Vagina (tissue), 2 donors: ENCODE measurements at regions not wholly inside any gene's neighbourhood (a gene's known extent, or its start where the extent isn't known, plus 50 kb on each side); places are given as distances from the start of the nearest gene placed in this dataset.

ENCODE experiments used
- POLR2A ChIP-seq, 2 donors: fragments of 450-650 bp; IDR thresholded peaks; one replicate each; pipeline ENCODE4 v1.6.1; 2017; ENCODE audit warnings: antibody characterized with exemption in 2 of 2, mild to moderate bottlenecking in 2 of 2, moderate library complexity in 2 of 2
- TF ChIP-seq, protein P1 (sequence below), 3 experiments: fragments of 450-650 bp in 2 of 3; fragments of 200-600 bp in 1 of 3; sonication (generic) in 1 of 3; IDR thresholded peaks; one replicate each; pipeline ENCODE4 v1.5.1; 2017 to 2019; ENCODE audit warnings: antibody characterized with exemption in 3 of 3, mild to moderate bottlenecking in 2 of 3, moderate library complexity in 2 of 3

DNA sequence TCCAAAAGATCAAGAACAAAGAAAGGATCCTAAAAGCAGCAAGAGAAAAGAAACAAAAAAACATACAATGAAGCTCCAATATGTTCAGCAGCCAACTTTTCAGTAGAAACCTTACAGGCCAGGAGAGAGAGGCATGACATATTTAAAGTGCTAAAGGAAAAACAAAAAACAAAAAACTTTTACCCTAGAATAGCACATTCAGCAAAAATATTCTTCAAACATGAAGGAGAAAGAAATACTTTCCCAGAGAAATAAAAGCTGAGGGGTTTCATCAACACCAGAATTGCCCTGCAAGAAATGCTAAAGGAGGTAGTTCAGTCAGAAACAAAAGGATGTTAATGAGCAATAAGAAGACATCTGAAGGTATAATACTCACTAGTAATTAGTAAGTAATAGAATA, 753.5 kb upstream of the POT1 start:
- TF ChIP-seq, protein P1, sequence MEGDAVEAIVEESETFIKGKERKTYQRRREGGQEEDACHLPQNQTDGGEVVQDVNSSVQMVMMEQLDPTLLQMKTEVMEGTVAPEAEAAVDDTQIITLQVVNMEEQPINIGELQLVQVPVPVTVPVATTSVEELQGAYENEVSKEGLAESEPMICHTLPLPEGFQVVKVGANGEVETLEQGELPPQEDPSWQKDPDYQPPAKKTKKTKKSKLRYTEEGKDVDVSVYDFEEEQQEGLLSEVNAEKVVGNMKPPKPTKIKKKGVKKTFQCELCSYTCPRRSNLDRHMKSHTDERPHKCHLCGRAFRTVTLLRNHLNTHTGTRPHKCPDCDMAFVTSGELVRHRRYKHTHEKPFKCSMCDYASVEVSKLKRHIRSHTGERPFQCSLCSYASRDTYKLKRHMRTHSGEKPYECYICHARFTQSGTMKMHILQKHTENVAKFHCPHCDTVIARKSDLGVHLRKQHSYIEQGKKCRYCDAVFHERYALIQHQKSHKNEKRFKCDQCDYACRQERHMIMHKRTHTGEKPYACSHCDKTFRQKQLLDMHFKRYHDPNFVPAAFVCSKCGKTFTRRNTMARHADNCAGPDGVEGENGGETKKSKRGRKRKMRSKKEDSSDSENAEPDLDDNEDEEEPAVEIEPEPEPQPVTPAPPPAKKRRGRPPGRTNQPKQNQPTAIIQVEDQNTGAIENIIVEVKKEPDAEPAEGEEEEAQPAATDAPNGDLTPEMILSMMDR (IDR thresholded peaks at IDR 0.05), result no peak
- TF ChIP-seq POLR2A (IDR thresholded peaks at IDR 0.05), result no peak
